Activated B cell treated with CpG ODN at 0.5 μM for 24 hours (primary cell): ENCODE measurements at regions not wholly inside any gene's neighbourhood (a gene's known extent, or its start where the extent isn't known, plus 50 kb on each side); places are given as distances from the start of the nearest gene placed in this dataset.

ENCODE experiments used
- ATAC-seq: fragments of 200-7000 bp; cut with Tn5 transposase; one replicate; pipeline ENCODE4 v1.10.0; 2021; ENCODE audit warnings: low read depth, mild to moderate bottlenecking, moderate library complexity
- CTCF ChIA-PET: fragments of 350-600 bp; sonication (Branson Sonifier 250); formaldehyde crosslinking; loops from one replicate; lab custom pipeline; 2021; ENCODE audit warnings: antibody characterized with exemption; lab: Charles Lee
- POLR2A ChIA-PET: fragments of 350-600 bp; sonication (Branson Sonifier 250); formaldehyde crosslinking; loops from one replicate; lab custom pipeline; 2021; ENCODE audit warnings: antibody characterized with exemption; lab: Charles Lee
- DNase-seq: peaks from one replicate; pipeline ENCODE4 v3.0.0; 2022
- H3K27ac Mint-ChIP-seq: one replicate; pipeline ENCODE4 v1.8.0; 2020; ENCODE audit warnings: mixed read lengths
- H3K27me3 Mint-ChIP-seq: one replicate; pipeline ENCODE4 v1.8.0; 2021; ENCODE audit warnings: mixed read lengths
- H3K36me3 Mint-ChIP-seq: one replicate; pipeline ENCODE4 v1.8.0; 2021; ENCODE audit warnings: low read depth, mixed read lengths
- H3K4me1 Mint-ChIP-seq: one replicate; pipeline ENCODE4 v1.8.0; 2021; ENCODE audit warnings: mixed read lengths
- H3K4me3 Mint-ChIP-seq: one replicate; pipeline ENCODE4 v1.8.0; 2020; ENCODE audit warnings: mild to moderate bottlenecking, mixed read lengths
- H3K9me3 Mint-ChIP-seq: one replicate; pipeline ENCODE4 v1.8.0; 2020; ENCODE audit warnings: mixed read lengths
- CTCF ChIP-seq: fragments of 200-600 bp; IDR thresholded peaks from one replicate; pipeline ENCODE4 v1.8.0; 2022; ENCODE audit warnings: antibody characterized with exemption, mild to moderate bottlenecking
- intact Hi-C: fragments of 100-400 bp; cut with micrococcal nuclease; formaldehyde crosslinking; loops from one replicate; pipeline ENCODE4 v1.15.1; 2024

DNA sequence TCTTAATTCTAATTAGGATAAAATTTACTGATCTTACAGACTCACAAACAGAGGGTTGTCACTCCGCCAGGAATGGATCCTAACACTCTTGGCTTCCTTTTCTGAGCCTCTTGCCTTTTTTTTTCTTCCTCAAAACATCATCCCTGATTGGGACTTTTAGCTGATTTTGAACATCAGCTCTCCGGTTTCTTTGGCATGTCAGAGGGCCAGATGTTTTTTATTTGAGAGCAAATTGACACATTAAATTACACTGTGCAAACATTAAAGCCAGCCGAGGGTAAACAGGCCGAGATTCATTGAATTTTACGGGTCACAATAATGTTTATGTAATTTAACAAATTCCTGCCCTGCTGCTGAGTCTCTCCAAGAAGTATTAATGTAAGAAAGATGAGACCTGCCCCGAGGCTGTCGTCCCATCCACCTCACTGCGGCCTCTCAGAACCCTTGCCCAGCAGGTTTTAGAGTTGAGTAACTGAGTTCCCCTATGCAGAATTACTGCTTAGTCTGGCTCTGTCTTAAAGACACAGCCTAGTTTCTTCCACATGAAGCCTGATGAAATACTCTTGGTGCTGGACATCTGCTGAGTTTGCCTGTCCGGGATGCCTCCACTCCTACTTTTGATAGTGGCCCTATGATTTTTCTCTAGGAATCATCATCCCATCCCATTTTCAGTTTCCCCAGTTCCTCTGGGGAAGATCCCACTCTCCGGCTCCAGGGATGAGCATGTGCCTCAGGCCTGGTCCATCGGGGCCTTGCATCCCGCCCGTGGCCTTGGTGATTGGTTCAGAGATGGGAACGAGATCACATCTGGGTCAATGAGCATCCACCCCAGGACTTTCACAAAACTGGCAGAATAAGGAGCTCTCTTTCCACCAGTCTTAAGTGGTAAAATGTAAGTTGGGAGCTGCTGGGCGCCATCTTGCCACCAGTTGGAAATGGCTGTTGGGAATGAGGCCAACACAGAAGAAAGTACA, 226.6 kb upstream of the TLE3 start:
- ChIA-PET POLR2A (no interaction called here), CTCF (no interaction called here)
- H3K36me3 Mint-ChIP-seq: no peaks in the 10 kb centered on the region
- no peak overlapping the region for H3K27ac Mint-ChIP-seq
- ATAC-seq: no peak
- TF ChIP-seq CTCF: no peak
- intact Hi-C loops: loop anchor here (5.0 kb wide), 1 partner anchor 113 kb away; no protein-coding TSS in a partner anchor
- H3K9me3 Mint-ChIP-seq: no peaks in the 10 kb centered on the region
- no peak overlapping the region for H3K4me3 Mint-ChIP-seq
- no peak for DNase-seq
- no peaks in the 10 kb centered on the region for H3K27me3 Mint-ChIP-seq
- H3K4me1 Mint-ChIP-seq: peaks cover 62% of the 10 kb centered on the region

- ChIA-PET CTCF (no interaction called here), POLR2A (interaction anchor here (2.4 kb wide), 1 partner anchor 42 kb away, joined by 10 read pairs; no protein-coding TSS in a partner anchor)
- ATAC-seq (no peak), DNase-seq (no peak)
- H3K4me1 Mint-ChIP-seq: peaks cover 62% of the 10 kb centered on the region
- intact Hi-C loops: loop anchor here (5.0 kb wide), 1 partner anchor 114 kb away; no protein-coding TSS in a partner anchor
- H3K27me3 Mint-ChIP-seq: no peaks in the 10 kb centered on the region
- H3K36me3 Mint-ChIP-seq: no peaks in the 10 kb centered on the region
- no peak overlapping the region for H3K4me3 Mint-ChIP-seq
- TF ChIP-seq CTCF: no peak
- no peaks in the 10 kb centered on the region for H3K9me3 Mint-ChIP-seq
- H3K27ac Mint-ChIP-seq: no peak overlapping the region
Observed at GRCh38 chr15:70323111-70323851, 225.6 kb upstream of the TLE3 start.

DNA sequence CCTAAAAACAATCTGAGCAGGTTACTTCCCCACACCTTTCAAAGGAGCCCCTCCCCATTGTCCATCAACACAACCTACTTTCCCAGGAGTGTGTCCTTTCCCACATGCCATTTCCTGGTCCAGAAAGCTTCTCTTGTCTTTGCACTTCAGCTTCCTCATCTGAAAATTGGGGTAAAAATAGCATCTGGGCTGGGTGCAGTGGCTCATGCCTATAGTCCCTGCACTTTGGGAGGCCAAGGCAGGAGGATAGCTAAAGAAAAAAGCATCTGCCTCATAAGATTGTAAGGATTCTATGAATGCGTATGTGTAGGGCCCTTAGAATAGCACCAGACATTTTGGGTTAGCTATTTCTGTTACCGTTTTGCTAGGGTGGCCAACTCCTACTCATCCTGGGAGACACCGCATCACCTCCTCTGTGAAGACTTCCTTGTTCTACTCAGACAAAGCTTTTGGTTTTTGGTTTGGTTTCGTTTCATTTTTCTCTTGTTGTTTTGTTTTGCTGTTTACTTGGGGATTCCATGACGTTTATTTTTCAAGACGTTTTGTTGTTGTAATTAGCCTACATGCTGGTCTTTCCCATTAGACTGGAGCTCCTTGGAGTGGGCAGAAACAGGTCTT, 224.4 kb upstream of the TLE3 start:
- intact Hi-C loops: loop anchor here (5.0 kb wide), 1 partner anchor 115 kb away; no protein-coding TSS in a partner anchor
- Mint-ChIP-seq H3K4me3 (peak overlapping the region; percentile 54), H3K9me3 (no peaks in the 10 kb centered on the region), H3K27me3 (no peaks in the 10 kb centered on the region), H3K4me1 (peaks cover 59% of the 10 kb centered on the region), H3K36me3 (no peaks in the 10 kb centered on the region), H3K27ac (peak overlapping the region; percentile 70)
- no peak for TF ChIP-seq CTCF
- ChIA-PET POLR2A (interaction anchor here (0.6 to 2.4 kb wide), 7 partner anchors 22 to 870 kb away, joined by 3 to 10 read pairs (median 4); partner anchors contain the start of gene RPLP1), CTCF (interaction anchor here (0.9 to 1.5 kb wide), 5 partner anchors 13 to 143 kb away, joined by 3 to 4 read pairs (median 3); no protein-coding TSS in a partner anchor)
- DNase-seq: no peak
- ATAC-seq: no peak

DNA sequence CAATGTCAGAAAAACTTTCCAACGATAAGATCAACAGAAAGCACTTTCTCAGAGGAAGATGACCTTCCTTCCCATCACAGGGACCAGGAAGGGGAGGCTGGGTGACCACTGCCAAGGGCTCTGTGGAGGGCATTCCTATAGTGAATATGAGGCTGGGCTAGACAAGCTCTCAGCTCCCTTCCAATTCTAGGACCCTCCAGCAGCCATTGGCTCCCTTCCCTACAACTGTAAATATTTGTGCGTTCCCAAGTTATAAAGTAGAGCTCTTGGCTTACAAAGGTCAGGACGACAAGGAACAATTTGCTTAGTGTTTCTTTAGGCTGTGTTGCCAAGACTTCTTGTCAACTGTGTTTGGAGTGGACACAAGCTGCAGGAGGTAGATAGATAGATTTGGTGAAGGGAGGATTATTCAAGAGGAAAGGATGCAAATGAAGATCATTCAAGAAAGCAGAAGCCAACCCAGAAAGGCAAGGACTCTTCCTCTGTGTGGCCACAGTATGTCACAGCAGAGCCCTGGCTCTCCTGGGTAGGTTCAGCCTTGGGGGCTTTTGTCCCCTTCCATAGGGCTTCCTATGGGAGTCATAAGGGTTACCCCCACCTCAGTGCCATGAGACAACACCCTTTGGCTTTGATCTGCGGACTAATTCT, 223.6 kb upstream of the TLE3 start:
- Mint-ChIP-seq H3K4me3 (peak overlapping the region; percentile 33), H3K27me3 (no peaks in the 10 kb centered on the region)

More for the DNA sequence above, 223.6 kb upstream of the TLE3 start:
- DNase-seq (no peak), ATAC-seq (peak; percentile 25)
- CTCF ChIA-PET: interaction anchor here (0.9 to 1.5 kb wide), 3 partner anchors 13 to 139 kb away, joined by 3 to 4 read pairs (median 3); no protein-coding TSS in a partner anchor
- POLR2A ChIA-PET: interaction anchor here (0.5 to 2.7 kb wide), 6 partner anchors 21 to 441 kb away, joined by 3 to 25 read pairs (median 6); partner anchors contain the start of gene TLE3
- Mint-ChIP-seq H3K9me3 (no peaks in the 10 kb centered on the region), H3K36me3 (no peaks in the 10 kb centered on the region), H3K27ac (peak overlapping the region; percentile 85), H3K4me1 (peaks cover 57% of the 10 kb centered on the region)
- intact Hi-C loops: loop anchor here (5.0 kb wide), 1 partner anchor 116 kb away; no protein-coding TSS in a partner anchor
- no peak for TF ChIP-seq CTCF
